GM11168 (cell line): ENCODE measurements at regions not wholly inside any gene's neighbourhood (a gene's known extent, or its start where the extent isn't known, plus 50 kb on each side); places are given as distances from the start of the nearest gene placed in this dataset.

Experiments used
- in situ Hi-C: fragments of 300-500 bp; cut with MboI; formaldehyde crosslinking; loops from one replicate; pipeline ENCODE4 v1.12.0; 2022; ENCODE audit warnings: low sequenced_read_pairs; ENCODE audit not compliant: unreplicated experiment

DNA sequence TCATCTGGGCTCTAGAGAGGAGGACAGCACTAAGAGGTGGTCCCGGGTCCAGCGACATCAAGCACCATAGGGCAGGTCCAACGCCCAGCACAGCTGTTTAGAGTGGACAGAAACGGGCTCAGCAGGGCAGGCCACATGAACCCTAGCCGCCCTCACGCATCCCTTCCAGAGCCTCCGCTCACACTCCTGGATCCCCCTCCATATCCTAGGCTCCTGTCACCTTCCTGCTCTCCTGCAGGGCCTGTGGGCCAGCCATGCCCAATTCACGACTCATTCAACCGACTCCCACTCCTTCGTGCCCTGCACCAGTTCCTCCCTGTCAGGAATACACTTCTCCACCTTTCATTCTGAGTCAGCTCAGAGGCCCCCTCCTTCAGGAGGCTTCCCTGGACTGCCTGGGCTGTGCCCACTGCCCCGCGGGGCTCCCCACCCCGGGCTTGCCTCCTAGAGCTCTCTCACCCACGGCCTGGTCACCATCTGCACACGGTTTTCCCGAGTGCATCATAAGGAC, 90.2 kb downstream of the LINGO1 start:
- in situ Hi-C loops = loop anchor here (10.0 kb wide), 1 partner anchor 438 kb away; no protein-coding TSS in a partner anchor

DNA sequence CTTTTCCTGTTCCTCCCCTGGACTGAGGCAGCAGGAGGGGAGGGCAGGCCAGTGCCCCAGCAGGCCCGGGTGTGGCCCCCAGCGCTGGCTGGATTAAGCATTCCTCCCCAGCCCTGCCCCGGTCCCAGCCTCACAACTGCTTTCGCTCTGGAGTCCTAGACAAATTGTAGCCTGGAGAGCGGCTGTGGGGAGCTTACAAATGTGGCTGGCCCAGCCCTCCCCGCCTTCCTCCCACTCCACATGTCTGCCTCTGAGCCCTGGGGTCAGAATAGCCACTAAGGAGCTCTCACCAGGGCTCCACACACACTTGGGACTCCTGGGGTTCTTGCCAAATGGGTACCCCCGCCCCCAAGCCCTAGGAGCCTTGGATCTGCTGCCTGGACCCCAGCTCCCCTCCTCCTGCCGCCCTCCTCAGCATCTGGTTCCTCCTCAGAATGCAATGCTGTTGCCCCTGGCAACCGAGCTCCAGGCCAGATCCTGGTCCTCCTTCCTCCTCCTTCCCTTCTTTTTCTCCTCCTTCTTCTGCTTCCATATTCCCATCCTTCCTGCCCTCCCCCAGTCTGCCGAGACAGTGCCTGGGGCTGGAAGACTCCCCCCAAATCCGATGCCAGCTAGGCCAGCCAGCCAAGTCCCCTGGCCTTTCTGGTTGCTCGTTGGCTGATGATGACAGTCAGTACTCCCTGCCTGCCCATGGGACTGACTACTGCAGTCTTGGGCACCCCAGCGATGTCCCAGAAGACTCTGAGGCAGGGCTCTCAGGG, 91.1 kb downstream of the LINGO1 start:
- in situ Hi-C loops = loop anchor here (10.0 kb wide), 1 partner anchor 437 kb away; no protein-coding TSS in a partner anchor

DNA sequence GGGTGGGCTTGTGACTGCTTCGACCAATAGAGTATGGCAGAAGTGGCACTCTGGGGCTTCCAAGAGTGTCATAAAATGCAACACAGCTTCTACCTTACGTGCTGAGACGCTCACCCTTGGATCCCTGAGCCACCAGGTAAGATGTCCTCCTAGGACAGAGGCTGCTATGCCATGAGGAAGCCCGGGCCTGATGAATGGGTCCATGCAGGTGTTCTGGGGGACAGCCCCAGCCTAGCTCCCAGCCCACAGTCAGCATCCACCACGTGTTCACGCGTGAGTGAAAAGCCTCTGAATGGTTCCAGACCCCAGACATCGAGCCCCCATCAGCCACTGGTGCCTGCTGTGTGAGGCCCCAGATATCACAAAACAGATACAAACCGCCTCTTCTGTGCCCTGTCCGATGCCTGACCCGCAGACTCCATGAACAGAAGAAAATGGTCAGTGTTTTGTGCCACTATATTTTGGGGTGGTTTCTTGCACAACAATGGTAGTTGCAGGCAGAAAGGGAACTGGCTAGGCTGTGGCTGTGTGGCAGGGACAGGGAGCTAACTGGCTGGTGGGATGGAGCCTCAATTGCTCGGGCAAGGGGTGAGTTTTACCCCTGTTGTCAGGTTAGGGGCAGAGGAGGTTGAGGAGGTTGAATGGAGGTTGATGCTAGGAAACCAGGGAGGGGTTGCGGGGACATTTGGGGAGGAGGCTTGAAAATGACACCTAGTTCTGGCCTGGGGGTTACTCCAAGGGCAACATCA, 92.2 kb downstream of the LINGO1 start:
- in situ Hi-C loops = loop anchor here (10.0 kb wide), 1 partner anchor 436 kb away; no protein-coding TSS in a partner anchor

DNA sequence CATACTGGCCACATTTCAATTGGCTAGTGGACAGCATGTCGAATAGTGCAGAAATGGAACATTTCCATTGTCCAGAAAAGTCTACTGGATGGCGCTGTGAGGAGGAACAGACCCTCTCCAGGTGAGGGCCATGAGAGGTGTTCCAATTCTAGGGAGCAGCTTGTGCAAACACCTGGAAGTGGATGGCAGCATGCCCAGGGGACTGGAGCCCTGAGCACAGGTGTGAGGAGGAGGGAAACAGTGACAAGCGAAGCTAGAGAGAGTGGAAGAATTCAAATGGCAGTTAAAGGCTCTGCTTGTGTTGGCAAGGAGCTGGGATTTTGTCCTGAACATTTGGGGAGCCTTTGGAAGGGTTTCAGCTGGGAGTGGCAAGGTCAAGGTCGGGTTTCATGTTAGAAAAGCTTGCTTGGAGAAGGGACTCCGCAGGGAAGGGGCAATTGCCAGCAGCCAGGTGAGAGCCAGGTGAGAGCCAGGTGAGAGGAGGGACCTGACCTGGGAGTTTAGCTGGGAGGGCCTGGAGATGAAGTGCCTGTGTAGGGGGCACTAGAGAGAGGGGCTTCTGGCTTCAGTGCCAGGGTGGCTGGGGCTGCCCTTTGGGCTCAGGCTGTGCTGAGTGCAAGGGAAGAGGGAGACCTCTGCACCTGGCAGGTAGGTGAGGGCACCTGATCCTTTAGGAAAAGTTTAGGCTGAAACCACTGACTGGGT, 93.8 kb downstream of the LINGO1 start:
- in situ Hi-C loops = no loop called here

DNA sequence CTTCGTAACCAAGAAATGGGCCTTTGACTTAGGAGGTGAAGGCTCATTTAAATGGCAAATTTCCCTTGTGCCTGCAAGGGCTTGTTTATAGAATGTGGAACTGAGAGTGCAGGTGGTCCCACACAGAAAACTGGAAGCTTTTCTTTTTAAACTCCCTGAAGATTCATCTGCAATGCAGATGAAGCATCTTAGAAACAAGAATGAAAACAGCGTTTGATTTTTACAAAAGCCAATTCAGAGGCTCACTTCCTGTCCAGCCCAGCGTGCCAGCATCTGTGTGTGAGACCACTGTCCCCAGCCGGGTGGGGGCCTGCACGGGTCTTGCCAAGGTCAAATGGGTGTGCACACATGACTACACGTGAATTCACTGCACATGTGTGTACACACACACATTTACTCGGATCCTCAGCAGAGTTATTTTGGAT, 94.7 kb downstream of the LINGO1 start:
- in situ Hi-C loops = no loop called here

DNA sequence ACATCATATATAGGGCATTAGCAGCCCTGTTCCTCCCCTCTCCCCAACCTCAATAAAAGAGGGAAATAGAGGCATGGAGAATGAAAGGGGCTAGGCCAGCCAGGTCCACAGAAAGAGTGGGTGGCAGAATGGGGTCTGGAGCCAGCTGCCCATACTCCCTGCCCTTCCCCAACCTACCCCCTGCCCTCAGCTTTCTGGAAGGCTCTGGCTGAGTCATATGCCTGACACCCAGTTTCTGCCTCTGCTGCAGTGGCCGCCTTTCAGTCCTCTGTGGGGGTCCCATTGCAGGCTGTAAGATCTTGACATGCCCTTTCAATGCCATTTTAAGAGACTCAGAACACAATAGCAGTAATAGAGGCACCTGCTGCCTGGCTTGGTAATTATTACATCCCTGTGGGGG, 95.7 kb downstream of the LINGO1 start:
- in situ Hi-C loops = no loop called here

DNA sequence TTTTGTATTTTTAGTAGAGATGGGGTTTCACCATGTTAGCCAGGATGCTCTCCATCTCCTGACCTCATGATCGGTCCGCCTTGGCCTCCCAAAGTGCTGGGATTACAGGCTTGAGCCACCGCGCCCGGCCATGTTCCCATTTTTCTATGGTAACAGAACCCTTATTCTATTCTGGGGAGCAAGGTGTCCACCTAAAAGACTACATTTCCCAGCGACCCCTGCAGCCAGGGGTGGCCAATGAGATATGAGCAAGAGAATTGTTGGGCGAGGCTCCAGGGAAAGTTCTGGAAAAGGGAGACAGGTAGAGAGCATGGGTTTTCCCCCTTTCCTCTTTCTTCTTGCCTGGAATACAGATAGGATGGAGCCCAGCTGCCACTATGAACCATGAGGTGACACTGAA, 96.9 kb downstream of the LINGO1 start:
- in situ Hi-C loops = no loop called here
